T-helper 2 cell (primary cell): ENCODE measurements at regions not wholly inside any gene's neighbourhood (a gene's known extent, or its start where the extent isn't known, plus 50 kb on each side); places are given as distances from the start of the nearest gene placed in this dataset.
"Not testable (repeated sequence)": the region's sequence is repeated elsewhere in the genome, so short reads cannot be mapped to it uniquely, and the experiment has no call there.

Source experiments
- DNase-seq, 5 experiments: peaks; one replicate each; pipeline versions ENCODE4 v3.0.0 to v3.0.0-alpha.2; 2012 to 2022

GRCh38 chr2:7432436-7432835 is 515.2 kb downstream of the RNF144A start:
- no peak for DNase-seq

DNA sequence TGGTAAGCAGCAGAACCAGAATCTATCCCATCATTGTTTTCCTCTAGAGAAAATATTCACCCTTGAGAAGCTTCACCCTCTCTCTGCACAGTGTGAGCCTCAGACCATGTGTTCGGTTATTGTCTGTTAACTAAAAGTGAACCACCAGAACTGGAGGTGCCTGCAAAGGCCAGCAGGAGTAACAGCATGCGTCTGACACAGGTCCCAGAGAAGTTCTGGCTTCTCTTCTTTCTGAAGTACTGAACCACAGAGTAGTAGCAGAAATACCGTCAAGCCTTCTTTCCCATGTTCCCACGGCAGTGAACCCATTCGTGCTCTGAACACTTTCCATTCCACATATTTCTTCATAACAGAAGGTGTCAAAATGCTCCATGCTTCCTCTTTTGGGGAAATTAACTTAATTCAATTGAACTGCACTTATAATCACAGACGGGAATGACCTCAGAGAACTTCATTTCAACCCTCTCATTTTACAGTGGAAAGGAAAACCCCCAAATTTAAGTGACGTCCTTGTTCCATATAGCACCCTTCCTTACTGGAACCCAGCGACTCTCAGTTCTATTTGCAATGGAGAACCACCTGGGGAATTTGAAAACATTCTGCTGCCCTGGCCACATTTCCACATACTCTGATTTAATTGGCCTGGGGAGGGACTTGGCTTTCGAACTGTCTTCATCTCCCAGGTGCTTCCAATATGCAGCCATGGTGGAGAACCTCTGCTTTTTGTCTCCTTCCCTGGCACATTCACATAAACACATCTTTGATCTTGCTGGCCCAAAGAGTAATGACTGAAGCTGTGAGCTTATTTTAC is 519.1 kb downstream of the RNF144A start:
- peak in 1 of 5 experiments; percentile 69 for DNase-seq

DNA sequence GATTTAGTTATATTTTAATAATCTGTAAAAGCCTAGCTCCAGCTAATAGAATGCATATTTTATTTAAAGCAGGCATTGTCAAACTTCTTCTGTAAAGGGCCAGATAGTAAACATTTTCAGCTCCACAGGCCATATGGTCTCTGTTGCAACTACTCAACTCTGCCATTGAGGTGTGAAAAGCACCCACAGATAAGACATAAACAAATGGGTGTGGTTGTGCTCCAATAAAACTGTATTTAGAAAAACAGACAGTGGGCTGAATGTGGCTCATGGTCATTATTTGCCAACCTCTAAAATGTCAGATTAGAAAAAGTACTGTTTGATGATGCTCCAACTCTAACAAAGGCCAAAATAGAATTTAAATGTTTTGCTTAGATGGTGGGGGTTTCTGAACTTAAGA is 519.9 kb downstream of the RNF144A start:
- DNase-seq: peak in 1 of 5 experiments; percentile 89

GRCh38 chr2:7437716-7438632 is 520.8 kb downstream of the RNF144A start:
- peak in 1 of 5 experiments; percentile 87 for DNase-seq

DNA sequence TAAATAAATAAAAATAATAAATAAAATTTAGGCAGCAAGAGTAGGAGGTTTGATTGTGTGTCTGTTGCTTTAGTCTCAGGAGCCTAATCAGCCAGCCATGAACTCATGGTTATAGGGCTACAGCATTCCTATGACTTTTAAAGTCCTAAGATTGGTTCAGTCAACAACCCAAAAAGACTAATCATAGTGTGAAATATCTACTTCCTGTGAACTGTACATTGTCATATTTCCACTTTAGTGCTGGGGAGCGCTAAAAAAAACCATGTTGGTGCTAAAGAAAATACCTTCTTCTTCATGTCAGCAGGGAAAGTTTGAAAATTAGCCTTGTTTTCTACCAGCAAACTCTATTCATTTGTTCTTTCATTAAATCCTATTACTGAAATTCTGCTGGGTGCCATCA is 521.6 kb downstream of the RNF144A start:
- DNase-seq: peak in 1 of 5 experiments; percentile 74

DNA sequence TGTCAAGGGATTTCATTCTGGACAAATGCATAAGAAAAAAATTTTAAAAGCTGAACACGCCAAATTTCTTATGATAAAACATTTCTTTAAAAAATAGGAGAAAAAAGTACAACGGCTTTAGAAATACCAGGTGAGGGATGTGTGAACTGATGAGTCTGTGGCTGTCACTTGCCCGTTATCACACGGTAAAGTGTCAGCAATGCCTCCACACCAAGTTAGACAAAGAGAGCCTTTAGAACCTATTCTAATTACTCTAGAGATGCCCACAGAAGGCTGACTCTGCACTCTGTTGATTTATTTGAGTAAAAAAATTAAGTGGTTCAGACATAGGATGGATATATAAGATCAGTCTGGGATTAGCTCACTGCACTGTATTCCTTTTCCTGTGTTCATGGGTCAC is 523.8 kb downstream of the RNF144A start:
- no peak for DNase-seq

- DNase-seq: not testable (repeated sequence)
Measured at GRCh38 chr2:7441841-7442240, 524.6 kb downstream of the RNF144A start.

DNA sequence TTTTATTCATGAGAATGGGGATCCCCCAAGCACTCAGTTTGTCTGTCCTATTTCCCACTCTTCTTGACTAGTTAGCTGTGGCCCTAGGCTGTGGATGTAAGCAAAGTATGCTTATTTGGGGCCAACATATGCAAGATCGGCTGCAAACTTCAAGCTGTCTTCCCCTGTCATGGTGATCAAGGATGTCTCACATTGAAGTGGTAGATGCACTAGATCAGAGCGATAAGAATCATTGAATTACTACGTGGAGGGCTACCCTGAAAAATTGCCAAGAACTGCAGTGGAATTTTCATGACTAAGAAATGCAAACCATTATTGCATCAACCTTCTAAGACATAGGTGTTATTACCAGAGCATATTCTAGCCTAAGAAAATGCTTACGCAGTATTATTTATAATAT is 527.4 kb downstream of the RNF144A start:
- peak in 1 of 5 experiments; percentile 77 for DNase-seq

DNA sequence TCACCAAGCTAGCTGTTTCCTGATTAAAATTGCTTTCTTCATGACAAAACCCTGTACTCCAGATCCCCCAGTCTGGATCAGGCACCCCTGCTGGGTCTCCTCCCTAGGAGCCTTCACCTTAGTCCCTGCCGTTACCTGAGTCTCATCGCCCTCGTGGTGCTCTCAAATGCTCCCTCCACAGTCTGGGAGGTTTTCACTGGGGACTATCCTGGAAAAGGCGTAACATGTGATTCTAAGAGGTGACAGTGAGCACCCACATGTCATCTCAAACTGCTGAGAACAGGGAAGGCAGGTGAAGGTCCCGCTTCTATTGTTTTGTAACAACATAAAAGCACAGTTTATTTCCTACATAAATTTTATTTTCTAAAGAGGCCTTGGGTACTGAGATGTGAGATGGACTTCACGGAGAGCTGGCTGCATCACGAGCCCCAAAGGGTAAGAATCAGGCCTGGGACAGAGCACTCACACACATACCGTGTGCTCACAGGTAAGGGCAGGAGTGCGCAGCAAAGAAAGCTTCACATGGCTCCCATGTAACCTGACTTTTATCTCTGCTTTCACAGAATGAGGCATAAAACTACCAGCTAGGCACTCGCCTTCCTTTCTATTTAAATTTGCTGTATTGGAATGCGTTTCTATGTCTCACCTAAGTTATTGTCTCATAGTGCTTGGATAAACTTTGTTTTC is 531.5 kb downstream of the RNF144A start:
- no peak for DNase-seq

GRCh38 chr2:7449298-7449697 is 532.1 kb downstream of the RNF144A start:
- DNase-seq: no peak

GRCh38 chr2:7450188-7450832 is 533.1 kb downstream of the RNF144A start:
- peak in 3 of 5 experiments; percentile 17 to 91 (median 65) for DNase-seq

DNA sequence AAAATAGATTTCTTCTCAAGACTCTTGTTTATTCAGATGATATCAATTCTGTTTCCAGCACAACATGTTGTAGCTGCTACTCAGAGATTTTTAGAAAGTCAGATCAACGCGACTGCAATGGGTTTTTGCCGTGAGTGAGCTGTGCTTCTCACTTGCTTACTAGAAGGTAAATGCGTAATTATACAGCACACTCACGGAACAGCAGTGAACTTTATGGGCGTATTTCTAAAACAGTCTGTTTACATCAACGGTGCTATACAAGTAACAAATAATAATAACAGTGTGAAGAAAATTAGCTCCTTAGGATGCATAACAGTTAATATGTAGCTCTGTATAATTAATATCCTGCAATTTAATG is 533.6 kb downstream of the RNF144A start:
- DNase-seq: peak in 1 of 5 experiments; percentile 86

GRCh38 chr2:7452110-7452876 is 535.1 kb downstream of the RNF144A start:
- peak in 1 of 5 experiments; percentile 78 for DNase-seq

DNA sequence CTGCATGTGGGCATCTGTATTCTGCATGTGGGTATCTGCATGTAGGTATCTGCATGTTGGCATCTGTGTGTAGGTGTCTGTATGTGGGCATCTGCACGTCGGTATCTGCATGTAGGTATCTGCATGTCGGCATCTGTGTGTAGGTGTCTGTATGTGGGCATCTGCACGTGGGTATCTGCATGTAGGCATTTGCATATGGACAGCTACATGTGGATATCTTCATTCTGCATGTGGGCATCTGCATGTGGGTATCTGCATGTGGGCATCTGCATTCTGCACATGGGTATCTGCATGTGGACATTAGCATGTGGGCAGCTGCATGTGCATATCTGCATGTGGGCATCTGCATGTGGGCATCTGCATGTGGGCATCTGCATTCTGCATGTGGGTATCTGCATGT is 537.4 kb downstream of the RNF144A start:
- no peak for DNase-seq

GRCh38 chr2:7456762-7457161 is 539.5 kb downstream of the RNF144A start:
- no peak for DNase-seq

DNA sequence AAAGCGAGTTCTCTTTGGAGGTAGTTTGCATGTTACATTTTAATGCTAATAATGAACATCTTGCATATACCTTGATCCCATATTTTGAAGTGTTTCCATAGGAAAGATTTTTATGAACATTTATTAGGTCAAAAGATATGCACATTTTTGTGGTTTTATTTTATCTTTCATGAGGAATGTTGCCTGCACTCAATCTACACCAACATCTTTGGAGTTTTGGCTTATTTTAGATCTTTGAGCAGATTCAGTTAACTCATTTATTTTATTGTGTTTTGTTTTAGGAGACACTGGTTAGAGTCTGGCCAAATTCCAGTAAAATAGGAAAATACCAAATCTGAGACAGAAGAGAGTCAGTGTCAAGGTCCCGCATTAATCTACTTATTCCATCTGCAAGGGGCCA is 540.9 kb downstream of the RNF144A start:
- no peak for DNase-seq

- DNase-seq: peak in 2 of 5 experiments; percentile 68 to 89
Measured at GRCh38 chr2:7467782-7468447, 550.7 kb downstream of the RNF144A start.

GRCh38 chr2:7468448-7468828 is 551.2 kb downstream of the RNF144A start:
- peak in 1 of 5 experiments; percentile 30 for DNase-seq

- DNase-seq: no peak
Measured at GRCh38 chr2:7468955-7469354, 551.7 kb downstream of the RNF144A start.

DNA sequence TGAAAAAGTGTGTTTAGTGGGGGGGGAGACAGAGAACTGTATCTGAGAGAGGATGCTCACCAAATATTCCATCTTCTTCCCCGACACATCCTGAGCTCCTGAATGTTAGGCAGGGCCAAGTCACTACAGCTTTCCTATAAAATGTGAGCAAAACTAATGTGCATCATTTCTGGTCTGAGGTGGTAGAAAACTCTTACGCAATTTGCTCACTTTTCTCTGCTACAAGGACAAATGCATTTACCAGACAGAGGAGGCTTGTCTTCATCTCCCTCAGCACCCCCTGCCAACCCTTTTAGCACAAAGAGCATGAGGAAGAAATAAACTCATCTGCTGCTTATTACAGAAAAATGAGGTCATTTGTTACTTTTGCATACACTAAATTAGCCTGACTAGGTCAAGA is 554.0 kb downstream of the RNF144A start:
- DNase-seq: no peak

DNA sequence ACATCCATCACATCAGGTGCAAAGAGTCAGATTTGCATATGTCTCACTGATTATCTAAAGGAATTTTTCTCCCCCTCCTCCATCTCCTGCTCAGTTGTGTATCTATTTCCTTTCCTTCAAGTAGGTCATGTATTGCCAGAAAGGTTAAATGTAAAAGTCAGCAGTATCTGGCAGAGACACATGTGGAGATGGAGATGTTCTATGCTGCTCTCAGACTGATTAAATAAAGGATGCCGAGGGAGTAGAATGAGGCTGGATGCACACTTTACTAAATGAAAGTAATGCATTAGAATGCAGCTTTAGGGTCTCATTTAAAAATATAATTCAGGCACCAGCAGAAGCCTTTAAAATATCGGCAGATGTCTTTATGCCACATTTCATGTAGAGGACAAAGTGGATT is 555.3 kb downstream of the RNF144A start:
- no peak for DNase-seq
